ENCODE measurements at regions not wholly inside any gene's neighbourhood (a gene's known extent, or its start where the extent isn't known, plus 50 kb on each side); places are given as distances from the start of the nearest gene placed in this dataset.
"Not testable (repeated sequence)": the region's sequence is repeated elsewhere in the genome, so short reads cannot be mapped to it uniquely, and the experiment has no call there.

DNA sequence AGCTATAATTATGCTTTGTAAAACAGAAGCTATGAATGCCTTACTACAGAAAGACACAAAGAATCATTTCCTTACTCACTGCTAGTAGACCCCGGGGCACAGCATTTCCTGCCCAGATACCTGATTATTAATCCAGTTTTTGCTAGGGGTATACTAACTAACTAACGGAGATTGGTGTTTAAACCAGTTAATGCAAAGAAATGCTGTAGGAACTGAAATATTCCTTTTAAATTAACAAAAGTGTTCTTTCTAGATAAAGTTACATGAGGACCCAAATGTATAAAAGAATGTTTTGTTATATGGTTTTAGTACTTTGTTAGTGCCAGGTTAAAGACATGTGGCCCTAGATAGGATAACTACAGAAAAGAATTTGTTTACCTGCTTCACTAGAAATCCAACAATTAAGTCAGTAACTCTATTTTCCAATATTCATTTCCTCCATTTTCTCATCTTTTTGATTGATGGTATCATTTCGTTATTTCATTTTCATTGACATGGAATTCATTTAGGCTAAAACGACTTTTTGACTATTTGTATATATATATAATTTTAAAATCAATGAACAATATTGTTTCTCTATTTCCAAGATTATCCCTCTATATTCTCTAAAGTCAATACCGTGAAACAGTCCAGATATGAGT lies 169.0 kb downstream of the USP22 start:
- not testable (repeated sequence) for H3K27ac ChIP-seq (ENCODE audit: low read depth, low read length); H3K4me1 ChIP-seq (ENCODE audit: control insufficient read depth, insufficient read depth, low read length); DNase-seq (ENCODE audit: low read depth in 4 of 6, low spot score in 6 of 6); H3K4me3 ChIP-seq (ENCODE audit: low read depth, low read length); H3K36me3 ChIP-seq (ENCODE audit: control insufficient read depth, insufficient read depth, low read length); H3K9me3 ChIP-seq (ENCODE audit: control insufficient read depth, insufficient read depth, low read length); H3K27me3 ChIP-seq (ENCODE audit: control insufficient read depth, insufficient read depth, low read length)
- WGBS (ENCODE audit: insufficient coverage), result no CpG with 5 or more reads among the region's 5 CpGs

DNA sequence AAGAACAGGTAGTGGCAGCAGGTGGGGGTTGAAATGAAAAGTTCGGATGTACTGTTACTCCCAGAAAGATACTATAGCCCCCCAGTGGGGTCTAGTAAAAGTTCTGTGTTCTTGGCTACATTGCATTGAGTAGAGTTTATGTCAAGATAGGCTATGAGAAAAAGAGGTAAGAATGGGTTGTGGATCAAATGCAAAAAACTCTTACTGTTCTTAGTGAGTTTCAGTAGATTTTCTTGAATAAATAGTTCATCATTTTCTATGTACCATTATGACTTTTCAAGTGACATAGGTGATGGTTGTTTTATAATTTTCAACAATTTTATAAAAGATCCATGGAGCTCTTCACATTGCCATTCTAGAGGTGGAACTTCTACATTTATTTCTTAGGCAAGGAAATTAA lies 165.4 kb downstream of the USP22 start:
- not testable (repeated sequence) for DNase-seq (ENCODE audit: low read depth in 4 of 6, low spot score in 6 of 6); H3K4me1 ChIP-seq (ENCODE audit: control insufficient read depth, insufficient read depth, low read length); H3K36me3 ChIP-seq (ENCODE audit: control insufficient read depth, insufficient read depth, low read length); H3K27me3 ChIP-seq (ENCODE audit: control insufficient read depth, insufficient read depth, low read length); H3K4me3 ChIP-seq (ENCODE audit: low read depth, low read length); H3K9me3 ChIP-seq (ENCODE audit: control insufficient read depth, insufficient read depth, low read length); H3K27ac ChIP-seq (ENCODE audit: low read depth, low read length)
- no CpG with 5 or more reads among the region's 1 CpG for WGBS (ENCODE audit: insufficient coverage)

GRCh38 chr17:20890338-20890737 lies 152.5 kb downstream of the USP22 start:
- Histone ChIP-seq H3K4me1 (ENCODE audit: control insufficient read depth, insufficient read depth, low read length) (no peaks in the 10 kb centered on the region), H3K4me3 (ENCODE audit: low read depth, low read length) (no peak overlapping the region), H3K27me3 (ENCODE audit: control insufficient read depth, insufficient read depth, low read length) (no peaks in the 10 kb centered on the region), H3K9me3 (ENCODE audit: control insufficient read depth, insufficient read depth, low read length) (no peaks in the 10 kb centered on the region), H3K36me3 (ENCODE audit: control insufficient read depth, insufficient read depth, low read length) (no peaks in the 10 kb centered on the region), H3K27ac (ENCODE audit: low read depth, low read length) (no peak overlapping the region)
- WGBS (ENCODE audit: insufficient coverage), result 93% methylated on average over 1 of the region's 2 CpGs
- DNase-seq (ENCODE audit: low read depth in 4 of 6, low spot score in 6 of 6), result no peak

DNA sequence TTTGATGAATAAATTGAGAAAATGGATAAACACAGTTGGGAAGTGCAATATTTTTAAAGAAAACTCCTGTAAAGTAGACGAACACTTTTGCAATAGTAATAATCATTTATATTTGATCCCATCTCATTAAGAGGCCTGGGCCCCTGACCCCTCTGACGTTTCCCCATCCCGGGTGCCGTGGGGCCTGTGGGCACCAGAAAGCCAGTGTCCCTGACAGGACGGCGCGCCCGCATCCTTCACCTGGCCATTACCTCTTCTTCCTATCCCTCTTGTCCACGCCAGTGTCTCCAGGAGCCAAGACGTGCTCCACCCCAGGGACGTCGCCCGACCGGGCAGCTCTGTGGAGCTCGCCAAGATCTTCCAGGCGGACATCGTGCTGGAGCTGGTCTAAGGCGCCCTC lies 147.4 kb downstream of the USP22 start:
- H3K4me3 ChIP-seq (ENCODE audit: low read depth, low read length); H3K27ac ChIP-seq (ENCODE audit: low read depth, low read length); H3K9me3 ChIP-seq (ENCODE audit: control insufficient read depth, insufficient read depth, low read length); DNase-seq (ENCODE audit: low read depth in 4 of 6, low spot score in 6 of 6); H3K36me3 ChIP-seq (ENCODE audit: control insufficient read depth, insufficient read depth, low read length); H3K27me3 ChIP-seq (ENCODE audit: control insufficient read depth, insufficient read depth, low read length); H3K4me1 ChIP-seq (ENCODE audit: control insufficient read depth, insufficient read depth, low read length): not testable (repeated sequence)
- WGBS (ENCODE audit: insufficient coverage), result 96% methylated on average over 8 of the region's 18 CpGs

- Histone ChIP-seq H3K4me3 (ENCODE audit: low read depth, low read length) (no peak overlapping the region), H3K36me3 (ENCODE audit: control insufficient read depth, insufficient read depth, low read length) (no peaks in the 10 kb centered on the region), H3K27ac (ENCODE audit: low read depth, low read length) (no peak overlapping the region), H3K27me3 (ENCODE audit: control insufficient read depth, insufficient read depth, low read length) (no peaks in the 10 kb centered on the region), H3K4me1 (ENCODE audit: control insufficient read depth, insufficient read depth, low read length) (peaks cover 4% of the 10 kb centered on the region), H3K9me3 (ENCODE audit: control insufficient read depth, insufficient read depth, low read length) (no peaks in the 10 kb centered on the region)
- DNase-seq (ENCODE audit: low read depth in 4 of 6, low spot score in 6 of 6), result peak in 2 of 6 donors; percentile 66 to 86
- 64% methylated on average over 30 of the region's 30 CpGs for WGBS (ENCODE audit: insufficient coverage)
Observed at GRCh38 chr17:20896153-20896649, 146.6 kb downstream of the USP22 start.

DNA sequence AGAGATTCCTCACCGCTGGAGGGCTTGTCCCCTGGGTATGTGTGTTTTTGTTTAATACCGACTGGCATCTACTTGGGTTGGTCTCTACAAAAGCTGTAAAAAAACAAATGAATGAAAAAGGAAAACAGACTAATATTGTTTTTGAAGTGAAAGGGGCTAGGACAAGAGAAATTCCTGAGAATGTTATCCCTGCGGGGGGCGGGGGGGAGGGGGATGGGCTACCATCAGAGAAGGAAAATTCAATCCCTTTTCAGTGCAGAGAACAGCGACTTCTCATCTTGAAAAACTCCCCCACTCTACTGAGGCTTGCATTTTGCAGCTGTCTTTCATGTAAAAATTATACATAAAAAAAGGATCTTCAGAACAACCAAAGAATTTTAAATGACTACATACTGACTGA lies 144.1 kb downstream of the USP22 start:
- 14% methylated on average over 1 of the region's 5 CpGs for WGBS (ENCODE audit: insufficient coverage)

DNA sequence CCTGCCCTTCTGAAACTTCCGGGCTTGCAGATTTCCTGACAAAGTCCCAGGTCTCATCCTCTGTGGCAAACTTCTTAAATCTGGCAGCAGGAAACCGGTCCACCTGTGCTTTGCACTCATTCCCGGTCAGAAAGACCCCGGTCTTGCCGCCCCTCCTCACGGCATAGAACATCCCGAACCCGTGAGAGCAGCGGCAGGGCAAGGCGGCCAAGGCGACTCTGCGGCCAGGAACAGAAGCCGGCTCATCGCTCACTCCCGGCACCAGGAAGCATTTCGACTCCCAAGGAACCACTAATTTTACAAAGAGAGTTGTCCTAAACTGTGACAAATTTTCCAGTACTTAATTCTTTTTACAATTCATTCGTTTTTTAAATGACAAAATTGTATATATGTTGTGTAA lies 140.3 kb downstream of the USP22 start:
- DNase-seq (ENCODE audit: low read depth in 4 of 6, low spot score in 6 of 6); H3K4me3 ChIP-seq (ENCODE audit: low read depth, low read length): not testable (repeated sequence)

More for the DNA sequence above, 144.1 kb downstream of the USP22 start:
- H3K36me3 ChIP-seq (ENCODE audit: control insufficient read depth, insufficient read depth, low read length); H3K4me3 ChIP-seq (ENCODE audit: low read depth, low read length); H3K27ac ChIP-seq (ENCODE audit: low read depth, low read length); H3K9me3 ChIP-seq (ENCODE audit: control insufficient read depth, insufficient read depth, low read length); DNase-seq (ENCODE audit: low read depth in 4 of 6, low spot score in 6 of 6); H3K27me3 ChIP-seq (ENCODE audit: control insufficient read depth, insufficient read depth, low read length); H3K4me1 ChIP-seq (ENCODE audit: control insufficient read depth, insufficient read depth, low read length): not testable (repeated sequence)

DNA sequence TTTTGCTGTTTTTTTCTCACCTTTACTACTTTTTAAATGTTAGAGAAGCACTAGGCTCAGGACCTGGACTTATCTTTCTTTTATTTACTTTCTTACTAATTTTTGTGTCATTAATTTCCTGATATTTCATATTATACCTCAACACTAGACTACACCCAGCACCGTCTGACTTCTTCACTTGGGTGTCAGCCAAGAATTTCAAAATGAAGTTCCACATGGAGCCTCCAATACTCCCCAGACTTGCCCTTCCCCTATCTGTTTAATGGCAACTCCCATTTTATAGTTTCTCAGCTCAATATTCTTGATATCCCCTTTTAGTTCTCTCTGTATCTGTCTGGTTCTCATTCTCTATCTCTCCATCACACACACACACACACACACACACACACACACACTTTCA lies 139.3 kb downstream of the USP22 start:
- not testable (repeated sequence) for H3K36me3 ChIP-seq (ENCODE audit: control insufficient read depth, insufficient read depth, low read length); H3K4me3 ChIP-seq (ENCODE audit: low read depth, low read length); H3K27me3 ChIP-seq (ENCODE audit: control insufficient read depth, insufficient read depth, low read length); H3K27ac ChIP-seq (ENCODE audit: low read depth, low read length); H3K9me3 ChIP-seq (ENCODE audit: control insufficient read depth, insufficient read depth, low read length); H3K4me1 ChIP-seq (ENCODE audit: control insufficient read depth, insufficient read depth, low read length); DNase-seq (ENCODE audit: low read depth in 4 of 6, low spot score in 6 of 6)
- WGBS (ENCODE audit: insufficient coverage), result 36% methylated on average over 1 of the region's 1 CpG

More for the DNA sequence above, 140.3 kb downstream of the USP22 start:
- not testable (repeated sequence) for H3K27me3 ChIP-seq (ENCODE audit: control insufficient read depth, insufficient read depth, low read length); H3K36me3 ChIP-seq (ENCODE audit: control insufficient read depth, insufficient read depth, low read length); H3K27ac ChIP-seq (ENCODE audit: low read depth, low read length); H3K4me1 ChIP-seq (ENCODE audit: control insufficient read depth, insufficient read depth, low read length); H3K9me3 ChIP-seq (ENCODE audit: control insufficient read depth, insufficient read depth, low read length)
- WGBS (ENCODE audit: insufficient coverage), result 28% methylated on average over 16 of the region's 17 CpGs

DNA sequence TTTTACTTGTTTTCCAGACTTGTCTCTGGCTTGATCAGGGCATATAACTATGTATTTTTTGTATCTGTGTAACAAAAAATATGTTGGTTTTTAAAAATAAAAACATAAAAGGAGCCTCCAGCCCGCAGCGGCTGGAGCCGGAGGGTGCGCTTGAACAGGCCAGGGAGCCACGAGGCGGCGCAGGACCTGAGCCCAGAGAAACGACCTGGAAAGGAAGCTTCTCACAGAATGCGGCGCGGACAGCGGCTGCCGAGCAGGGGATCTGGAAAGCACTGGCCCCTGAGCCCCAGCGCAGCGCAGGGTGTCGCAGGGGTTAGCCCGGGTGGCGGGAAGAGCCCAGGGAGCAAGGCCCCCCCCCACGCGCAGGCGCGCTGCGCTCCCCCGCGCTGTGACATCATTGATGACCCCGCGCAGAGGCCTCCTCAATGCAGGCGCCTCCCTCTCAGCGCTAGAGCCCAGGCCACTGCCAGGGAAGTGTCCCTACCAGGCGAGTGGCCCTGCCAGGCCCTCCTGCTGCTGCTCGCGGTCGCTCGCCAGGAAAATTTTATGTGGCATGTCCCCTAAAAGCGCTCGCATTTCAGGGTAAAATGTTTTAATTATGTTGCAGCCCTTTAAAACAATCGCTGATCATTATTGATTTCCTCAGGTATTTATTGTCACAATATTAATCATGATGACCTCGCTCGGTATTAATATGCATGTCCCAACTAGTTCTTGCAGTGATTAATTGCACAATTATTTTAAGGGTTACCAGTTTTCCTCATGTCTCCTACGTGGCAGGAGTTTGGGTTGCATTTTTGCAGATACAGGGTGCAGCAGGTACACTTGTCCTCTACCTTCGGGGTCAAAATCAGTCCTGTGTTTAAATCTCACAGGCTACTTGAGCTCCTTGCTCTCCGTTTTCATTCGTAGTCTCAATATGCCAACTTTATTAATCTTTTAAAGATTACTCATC lies 134.2 kb downstream of the USP22 start:
- no peaks in the 10 kb centered on the region for H3K36me3 ChIP-seq (ENCODE audit: control insufficient read depth, insufficient read depth, low read length)
- H3K27me3 ChIP-seq (ENCODE audit: control insufficient read depth, insufficient read depth, low read length), result no peaks in the 10 kb centered on the region
- H3K4me3 ChIP-seq (ENCODE audit: low read depth, low read length), result peak overlapping the region; percentile 44
- peaks cover 8% of the 10 kb centered on the region for H3K4me1 ChIP-seq (ENCODE audit: control insufficient read depth, insufficient read depth, low read length)
- no peaks in the 10 kb centered on the region for H3K9me3 ChIP-seq (ENCODE audit: control insufficient read depth, insufficient read depth, low read length)
- WGBS (ENCODE audit: insufficient coverage), result 4% methylated on average over 31 of the region's 43 CpGs
- peak overlapping the region; percentile 61 for H3K27ac ChIP-seq (ENCODE audit: low read depth, low read length)
- DNase-seq (ENCODE audit: low read depth in 4 of 6, low spot score in 6 of 6), result peak; percentile 68 to 96 (median 78)
